GM19468 (cell line): ENCODE measurements at regions not wholly inside any gene's neighbourhood (a gene's known extent, or its start where the extent isn't known, plus 50 kb on each side); places are given as distances from the start of the nearest gene placed in this dataset.

Source experiments
- ATAC-seq: cut with Tn5 transposase; IDR thresholded peaks from one replicate; pipeline ENCODE4 v1.9.1; 2021; ENCODE audit warnings: mild to moderate bottlenecking, moderate library complexity, moderate number of reproducible peaks; ENCODE audit not compliant: unreplicated experiment; ENCODE audit errors: extremely low read depth

DNA sequence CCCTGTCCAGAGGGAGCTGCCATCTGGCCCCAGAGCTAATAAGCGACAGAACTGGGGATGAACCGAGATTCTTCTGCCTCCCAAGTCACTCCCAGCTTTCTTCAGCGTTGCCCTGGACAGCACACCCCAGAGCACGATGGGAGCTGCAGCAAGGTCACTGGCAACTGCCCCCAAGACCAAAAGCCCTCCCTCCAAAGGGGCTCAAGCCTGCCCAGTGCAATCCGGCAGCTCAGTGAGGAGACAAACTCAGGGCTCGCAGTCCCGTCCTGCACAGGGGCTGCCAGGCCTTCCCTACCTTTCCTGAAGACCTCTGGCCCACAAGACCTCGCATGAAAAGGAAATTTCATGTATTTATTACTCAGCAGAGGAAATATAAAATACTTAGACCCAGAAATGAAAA, 174.8 kb downstream of the BCOR start:
- no peak for ATAC-seq

DNA sequence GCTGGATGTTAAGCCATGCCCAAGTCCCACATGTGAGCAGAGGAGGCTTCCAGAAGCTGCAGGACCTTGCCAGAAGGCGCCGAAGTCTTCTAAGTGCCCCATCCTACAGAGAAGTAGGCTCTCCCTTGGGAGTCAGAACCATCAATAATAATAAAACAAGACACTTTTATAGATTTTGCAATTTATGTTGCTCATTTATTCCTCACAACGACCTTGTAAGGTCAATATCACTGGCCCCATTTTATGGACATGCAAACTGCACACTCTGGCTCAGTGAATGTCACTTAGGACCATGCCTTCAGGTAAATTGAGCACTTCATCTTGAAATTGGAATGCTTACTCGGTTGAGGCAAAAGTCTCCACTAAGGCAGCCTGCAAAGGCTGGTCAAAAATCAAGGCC, 170.4 kb downstream of the BCOR start:
- ATAC-seq, result no peak

DNA sequence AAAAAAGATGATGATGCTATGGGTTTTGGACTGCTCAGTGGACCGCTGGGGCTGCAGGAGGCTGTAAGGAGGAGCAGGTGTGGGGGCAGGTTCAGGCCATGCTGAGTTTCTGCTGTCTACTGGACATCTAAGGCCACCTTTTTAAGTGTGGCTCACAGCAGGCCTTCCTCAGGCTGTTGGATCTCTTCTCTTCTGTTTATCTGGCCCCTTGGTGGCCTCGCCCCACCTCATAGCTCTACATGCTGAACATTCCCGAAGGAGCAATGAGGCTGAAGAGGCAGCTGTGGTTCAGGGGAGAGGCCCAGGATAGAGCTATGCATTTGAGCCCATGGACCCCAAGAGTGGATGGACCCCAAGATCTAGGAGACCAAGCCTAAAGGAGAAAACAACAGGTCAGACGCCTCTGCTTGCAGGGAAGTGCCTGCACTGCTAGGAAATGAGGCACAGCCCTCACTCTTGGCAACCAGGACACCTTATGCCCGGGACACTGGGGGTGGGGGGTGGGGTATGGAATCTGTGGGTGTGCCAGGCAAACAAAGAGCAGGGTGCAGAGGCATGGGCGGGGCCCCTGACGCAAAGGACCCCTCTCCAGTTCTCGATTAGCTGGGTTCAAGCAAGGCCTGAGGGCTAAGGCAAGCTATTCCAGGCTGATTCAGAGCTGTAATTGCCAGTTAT, 168.9 kb downstream of the BCOR start:
- no peak for ATAC-seq

DNA sequence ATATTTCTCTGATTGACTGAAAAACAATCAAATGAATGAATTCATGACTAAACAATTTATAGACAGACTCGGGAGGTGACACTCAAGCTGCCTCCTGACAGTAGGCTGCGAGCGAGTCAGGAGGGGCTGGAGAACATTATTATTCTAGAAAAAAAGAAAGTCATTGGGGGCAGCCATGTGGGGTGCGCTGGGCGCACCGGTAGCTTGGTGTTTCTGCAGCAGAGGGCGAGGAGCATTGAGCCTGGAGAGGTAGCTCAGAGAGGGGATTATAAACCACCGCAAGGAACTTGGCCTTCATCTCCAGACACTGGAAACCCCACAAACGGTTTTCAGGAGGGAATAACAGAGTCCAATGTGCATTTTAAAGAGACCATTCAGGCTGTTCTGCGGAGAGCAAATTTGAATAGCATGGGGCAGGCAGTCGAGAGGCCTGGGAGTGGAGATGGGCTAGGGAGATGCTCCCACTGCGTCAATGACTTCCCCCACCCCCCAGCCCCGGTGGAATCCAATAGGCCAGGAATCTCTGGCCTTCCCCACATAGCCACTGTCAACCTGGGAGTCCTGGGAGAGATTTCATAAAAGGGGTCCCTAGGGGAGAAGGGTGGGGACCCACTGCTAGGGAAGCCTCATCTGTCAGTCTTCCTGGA, 168.3 kb downstream of the BCOR start:
- no peak for ATAC-seq

DNA sequence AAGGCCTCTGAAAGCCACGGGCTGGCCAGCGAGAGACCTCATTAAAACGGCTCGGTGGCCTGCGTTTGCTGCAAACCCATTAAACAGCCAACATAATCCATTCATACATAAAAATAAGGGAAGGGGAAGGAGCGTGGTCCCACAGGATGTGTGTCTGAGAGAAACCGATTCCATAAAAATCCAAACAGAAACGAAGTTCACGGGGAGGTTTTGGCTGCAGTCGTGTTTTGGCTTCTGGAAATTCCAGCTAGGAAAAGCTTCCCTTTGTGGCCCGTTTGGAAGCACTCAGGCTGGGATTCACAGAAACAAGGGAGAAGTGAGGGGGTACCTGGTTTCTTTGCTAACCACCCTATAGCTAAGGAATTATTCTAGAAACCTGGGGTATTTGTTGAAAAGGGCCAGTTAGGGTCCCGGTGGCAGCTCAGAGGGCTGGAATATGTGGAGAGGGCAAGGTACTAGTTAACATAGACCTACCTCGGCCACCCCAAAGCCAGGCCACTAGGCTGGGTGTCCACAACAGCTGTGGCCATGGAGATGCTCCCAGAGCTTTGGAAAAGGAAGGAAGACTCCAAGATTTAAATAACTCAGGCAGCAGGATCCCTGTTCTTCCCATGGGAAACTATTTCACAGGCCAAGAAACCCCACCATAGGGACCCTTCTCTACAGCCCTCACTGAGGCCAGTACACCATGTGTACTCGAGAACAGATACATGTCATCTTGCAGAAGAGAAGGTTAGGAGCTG, 166.8 kb downstream of the BCOR start:
- no peak for ATAC-seq

DNA sequence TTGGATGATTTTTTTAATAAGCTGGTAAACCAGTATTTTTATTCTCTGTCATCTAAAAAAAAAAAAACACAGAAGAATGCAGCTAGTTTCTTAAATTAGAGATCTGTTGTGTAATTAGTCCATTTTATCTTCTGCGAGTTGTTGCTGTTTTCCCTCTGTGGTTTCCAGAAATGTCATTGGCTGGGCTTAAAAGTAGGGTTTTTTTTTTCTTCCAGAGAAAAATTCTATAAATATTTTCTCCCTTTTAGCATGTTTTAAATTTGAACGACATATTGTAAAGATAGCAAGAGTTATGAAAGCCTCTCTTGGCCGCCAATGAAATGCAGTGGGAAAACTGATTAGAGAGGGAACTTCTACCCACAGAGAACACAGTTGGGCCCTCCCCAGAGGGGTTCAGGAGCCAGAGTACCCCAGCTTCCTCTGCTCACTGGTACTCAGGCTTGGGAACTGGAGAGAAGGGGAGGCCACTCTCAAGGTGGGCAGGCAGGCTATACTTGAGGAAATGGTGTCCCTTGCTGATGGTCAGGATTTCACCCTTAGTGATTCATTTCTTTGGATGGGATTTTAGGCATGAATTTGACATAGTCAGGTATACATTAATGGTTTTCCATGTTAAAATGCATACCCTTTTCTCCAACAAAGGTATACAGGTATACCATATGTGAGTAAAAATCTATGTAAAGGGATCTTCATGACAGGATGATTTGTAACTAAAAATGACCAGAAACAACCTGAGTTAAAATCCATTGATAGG, 166.1 kb downstream of the BCOR start:
- ATAC-seq, result no peak

DNA sequence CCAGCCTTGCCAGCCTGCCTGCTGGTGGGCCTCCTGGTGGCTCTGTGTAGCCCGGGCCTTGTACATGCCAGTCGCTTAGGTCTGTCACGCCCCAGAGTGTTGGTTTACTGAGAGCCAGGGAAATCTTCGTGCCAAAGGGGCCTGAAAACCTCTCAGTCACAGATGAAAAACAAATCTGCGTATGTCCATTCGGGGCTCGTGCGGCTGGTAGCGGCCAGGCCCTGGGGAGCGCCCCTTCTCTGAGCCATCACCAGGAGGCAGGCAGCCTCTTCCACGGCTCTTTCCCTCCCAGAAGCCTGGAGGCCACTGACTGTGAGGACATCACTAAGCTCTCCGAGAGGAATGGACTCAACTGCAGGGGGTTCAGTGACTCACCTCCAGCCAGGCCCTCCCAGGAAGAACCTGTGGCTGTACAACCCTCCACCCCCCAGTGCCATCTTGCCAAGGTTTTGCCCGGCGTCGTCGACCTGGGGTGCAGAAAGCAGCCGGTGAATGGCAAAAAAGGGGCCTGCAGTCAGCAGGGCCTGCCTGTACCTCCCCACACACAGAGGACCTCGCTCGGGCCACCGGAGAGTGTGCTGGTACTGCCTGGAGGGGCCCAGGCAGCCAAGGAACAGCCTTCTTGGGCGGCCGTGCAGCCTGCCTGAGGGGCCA, 162.2 kb downstream of the BCOR start:
- ATAC-seq, result no peak

DNA sequence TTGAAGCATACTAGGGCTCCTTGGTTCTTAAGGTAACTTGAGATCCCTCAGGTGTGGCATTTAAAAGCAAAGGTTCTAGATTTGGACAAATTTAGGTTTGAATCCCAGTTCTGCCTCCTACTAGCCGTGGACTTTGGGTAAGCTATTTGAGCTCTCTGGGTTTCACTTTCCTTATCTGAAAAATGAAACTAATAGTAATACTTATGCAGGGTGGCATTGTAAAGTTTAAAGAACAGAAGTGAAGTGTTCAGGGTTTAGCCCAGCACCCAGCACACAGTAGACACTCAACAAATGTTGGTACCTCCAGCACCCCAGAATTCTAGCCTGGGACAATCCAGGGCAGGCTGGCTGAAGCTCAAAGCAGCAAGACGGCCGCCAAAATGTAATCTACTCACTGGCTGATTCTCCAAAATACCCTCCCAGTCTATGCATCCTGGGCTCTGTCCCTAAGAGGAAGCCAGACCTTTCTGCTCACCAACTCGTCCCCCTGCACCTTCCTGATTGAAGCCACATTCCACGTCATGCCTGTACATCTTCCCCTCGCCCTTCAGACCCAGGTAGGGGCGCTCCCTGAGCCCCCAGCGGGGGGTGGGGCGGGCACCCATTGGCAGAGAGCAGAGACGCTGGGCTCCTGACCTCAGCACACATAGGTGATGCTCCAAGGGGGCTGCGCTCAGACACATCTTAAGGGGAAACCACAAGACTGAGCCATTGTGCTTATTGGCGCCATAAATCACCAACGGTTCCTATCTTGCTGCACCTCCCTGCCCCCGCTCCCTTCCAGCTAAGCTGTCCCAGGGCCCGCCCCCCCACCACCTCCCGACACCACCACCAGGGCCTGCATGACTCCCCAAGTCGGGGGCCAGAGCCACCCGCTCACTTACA, 160.6 kb downstream of the BCOR start:
- peak; percentile 71 for ATAC-seq

DNA sequence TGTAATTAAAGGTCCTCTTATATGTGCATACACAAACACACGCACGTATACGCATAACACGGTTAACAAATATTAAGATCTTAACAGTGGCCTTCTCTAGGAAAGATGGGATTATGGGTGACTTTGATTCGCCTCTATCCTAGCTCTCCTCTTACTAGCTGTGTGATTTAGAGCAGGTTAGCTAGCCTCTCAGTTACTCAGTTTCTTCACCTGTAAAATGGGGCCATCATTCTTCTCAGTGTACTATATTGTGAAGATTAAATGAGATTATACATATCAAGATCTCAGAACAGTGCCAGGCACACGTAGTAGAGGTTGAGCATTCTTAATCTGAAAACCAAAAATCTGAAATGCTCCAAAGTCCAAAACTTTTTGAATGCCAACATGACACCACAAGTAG, 159.3 kb downstream of the BCOR start:
- no peak for ATAC-seq

DNA sequence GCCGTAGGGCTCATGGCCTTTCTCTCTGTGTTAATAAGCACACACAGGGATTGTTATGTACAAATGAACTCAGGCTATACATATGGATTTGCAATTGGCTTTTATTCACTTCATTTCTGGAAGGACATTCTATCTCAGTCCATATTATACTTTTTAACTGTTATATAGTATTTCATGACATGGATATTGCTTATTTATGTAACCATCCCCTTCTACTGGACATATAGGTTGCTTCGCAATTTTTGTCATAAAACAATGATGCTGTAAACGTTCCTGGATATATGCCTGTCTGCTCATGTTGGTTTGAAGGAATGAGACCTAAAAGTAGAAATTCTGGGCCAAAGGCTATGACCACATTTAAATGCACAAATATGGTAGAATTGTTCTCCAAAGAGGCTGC, 158.1 kb downstream of the BCOR start:
- ATAC-seq, result no peak

DNA sequence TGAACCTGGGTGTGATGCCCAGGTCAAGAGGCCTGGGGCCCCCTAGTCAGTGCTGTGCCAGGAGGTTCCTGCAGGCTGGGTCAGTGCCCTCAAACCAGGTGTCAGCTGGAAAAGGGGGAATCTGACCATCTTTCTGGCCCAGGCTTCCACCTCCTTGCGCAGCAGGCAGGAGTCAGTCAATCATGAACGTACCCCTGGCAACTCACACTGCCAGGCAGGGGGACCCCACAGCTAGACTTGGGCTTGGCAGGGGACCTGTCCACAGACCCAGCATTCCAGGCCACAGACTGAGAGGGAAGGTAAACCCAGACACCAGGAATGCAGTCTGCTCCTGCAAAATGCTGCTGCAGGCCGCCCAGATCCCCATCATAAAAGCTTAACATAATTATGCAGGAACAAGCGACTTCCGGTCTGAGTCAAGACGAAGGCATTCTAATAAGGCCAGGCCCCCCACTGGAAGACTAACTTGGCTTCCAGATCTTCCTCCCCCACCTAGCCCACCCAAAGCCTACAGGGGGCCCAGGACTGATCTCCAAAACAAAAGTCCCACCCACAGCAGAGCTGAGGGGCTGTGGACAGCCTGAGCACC, 156.3 kb downstream of the BCOR start:
- ATAC-seq, result no peak

DNA sequence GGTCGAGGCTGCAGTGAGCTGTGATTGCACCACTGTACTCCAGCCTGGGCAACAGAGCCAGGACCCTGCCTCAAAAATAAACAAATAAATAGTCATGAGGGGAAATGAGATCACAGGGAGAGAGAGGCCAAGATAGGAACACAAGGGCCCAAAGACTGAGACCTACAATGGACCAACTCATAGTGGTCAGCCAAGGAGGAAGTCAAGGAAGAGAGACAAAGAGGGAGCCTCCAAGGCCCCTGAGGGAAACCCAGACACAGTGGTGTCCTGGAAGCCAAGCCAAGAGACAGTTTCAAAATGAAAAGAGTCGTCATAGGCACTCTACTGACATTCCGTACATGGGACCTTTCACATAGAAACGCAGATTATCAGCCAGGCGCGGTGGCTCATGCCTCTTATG, 153.3 kb downstream of the BCOR start:
- ATAC-seq, result no peak

DNA sequence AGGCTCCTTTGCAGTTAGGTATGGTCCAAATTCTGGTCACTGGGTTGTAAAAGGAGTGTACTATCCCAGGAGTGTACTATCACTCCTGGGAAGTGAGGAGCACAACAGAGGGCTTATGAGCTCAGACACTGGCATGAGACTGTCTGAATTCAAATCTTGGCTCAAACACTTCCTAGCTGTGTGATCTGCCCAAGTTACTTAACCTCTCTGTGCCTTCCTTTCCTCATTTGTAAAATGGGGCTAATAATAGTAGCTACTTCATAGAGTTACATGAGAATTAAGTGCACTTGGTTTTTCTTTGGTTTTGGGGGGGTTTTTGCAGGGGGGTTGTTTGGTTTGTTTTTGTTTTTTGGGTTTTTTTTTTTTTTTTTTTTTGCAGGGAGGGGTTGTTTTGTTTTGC, 152.0 kb downstream of the BCOR start:
- no peak for ATAC-seq

DNA sequence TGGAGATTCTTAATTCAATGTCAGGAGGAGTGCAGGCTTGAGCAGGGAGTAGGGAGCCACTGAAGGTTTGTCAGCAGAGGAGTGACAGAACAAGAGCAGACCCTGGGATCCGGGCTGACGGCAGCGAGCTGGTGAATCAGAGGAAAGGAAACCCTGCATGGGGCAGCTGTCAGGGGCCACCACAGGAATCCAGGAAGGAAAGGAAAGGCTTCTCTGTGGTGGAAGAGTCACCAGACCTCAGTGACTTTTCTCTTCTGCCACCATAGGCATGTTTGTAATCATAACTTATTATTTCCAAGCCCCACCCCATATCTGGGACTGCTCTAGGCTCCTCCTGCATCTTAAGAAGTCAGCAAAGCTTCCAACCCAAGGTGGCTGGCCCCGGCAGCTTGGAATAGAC, 150.9 kb downstream of the BCOR start:
- ATAC-seq, result no peak

DNA sequence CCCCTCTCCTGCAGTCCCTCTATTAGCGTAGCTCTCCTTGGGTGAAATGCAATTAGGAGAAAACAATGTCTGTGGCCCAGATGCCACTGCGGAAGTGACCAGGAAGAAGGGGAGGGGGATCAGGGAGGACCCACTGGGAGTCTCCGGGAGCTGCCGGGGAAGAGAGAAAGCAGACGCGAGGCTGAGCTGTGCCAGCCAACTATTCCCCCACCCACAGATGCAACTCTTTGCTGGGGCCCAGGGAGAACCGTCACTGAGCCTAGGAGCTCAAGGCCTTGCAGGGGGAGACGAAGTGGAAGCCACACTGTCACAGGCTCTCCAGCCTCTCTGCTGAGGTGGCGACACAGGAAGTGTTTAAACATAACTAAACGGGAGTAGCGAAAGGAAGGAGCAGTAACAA, 149.2 kb downstream of the BCOR start:
- no peak for ATAC-seq

DNA sequence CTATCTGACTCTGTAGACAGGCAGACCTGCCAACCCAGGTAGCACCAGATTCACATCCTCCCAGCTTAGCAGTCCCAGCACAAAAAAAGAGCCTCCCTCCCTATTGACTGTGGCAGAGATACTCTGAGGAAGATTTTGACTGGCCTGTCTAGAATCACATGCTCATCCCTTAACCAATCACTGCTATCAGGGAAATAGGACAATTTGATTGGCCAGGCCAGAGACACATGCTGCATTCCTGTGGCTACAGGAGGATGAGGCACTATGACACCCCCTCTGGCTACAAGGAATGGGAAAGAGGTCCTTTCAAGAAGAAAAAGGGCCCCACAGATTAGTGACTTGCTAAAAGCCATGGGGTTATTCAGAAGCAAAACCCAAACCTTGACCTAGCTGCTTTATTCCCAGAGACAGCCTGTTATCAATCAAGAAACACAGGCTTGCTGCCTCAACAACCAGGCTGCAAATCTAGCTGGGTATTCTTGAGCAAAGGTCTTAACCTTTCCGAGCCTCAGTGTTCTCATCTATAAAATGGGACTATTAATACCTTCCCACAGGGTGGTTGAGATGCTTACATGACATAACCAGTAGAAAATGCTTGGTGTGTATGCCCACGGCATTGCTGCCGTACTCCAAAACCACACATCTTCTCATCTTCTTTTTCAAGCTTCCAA, 147.6 kb downstream of the BCOR start:
- no peak for ATAC-seq

DNA sequence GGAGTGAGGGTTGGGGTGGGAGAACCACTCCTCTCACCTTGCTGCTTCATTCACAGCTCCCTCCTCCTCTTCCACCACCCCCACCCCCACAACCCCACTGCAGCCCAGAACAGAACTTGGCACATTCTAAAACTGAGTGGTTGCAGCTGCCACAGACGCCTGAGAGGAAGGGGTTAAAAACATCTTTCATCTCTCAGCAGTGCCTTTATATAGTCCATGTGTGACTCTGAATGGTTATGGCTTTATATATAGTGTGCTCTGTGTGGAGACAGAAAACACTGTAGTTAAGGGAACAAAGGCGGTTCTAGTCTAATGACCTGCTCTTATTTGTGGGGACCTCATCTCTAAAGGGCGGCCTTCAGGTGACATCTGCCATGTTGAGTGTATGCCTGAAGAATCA, 144.8 kb downstream of the BCOR start:
- ATAC-seq, result no peak

DNA sequence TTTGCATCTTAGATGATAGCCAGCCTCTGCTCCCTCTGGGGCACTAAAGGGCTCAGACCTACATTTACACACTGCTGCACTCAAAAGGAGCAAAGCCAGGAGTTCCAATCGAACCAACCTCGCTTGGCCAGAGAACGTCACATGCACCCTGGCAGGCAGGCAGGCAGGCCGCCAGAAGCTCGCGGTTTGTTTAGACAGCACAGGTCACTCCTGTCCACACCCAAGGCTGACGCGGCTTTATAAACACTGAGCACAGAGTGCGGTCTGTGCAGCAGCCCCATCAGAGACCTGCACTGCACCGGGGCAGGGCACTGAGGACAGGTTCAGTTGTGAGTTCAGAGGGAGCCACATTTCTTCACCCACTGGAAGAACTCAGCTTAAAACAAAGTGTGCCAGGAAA, 143.9 kb downstream of the BCOR start:
- no peak for ATAC-seq

DNA sequence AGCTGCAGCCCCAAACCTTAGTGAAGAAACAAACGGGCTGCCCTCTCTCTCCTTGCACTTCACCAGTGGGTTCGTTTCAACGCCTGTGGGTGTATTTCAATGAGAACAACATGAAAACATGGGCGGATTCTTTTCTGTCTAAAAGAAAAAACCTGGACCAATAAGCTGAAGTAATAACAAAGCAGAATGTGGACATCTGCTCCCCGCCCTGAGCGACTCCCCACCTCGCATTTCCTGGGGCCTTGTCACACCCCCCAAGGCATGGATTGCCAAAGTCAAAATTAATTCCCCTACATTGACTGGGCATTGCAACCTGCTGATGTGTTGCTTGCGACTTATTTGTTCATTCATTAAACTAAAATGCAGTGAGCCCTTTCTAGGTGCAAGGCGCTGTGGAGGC, 142.9 kb downstream of the BCOR start:
- no peak for ATAC-seq
